Dermis blood vessel endothelial cell (primary cell): ENCODE measurements at regions not wholly inside any gene's neighbourhood (a gene's known extent, or its start where the extent isn't known, plus 50 kb on each side); places are given as distances from the start of the nearest gene placed in this dataset.
"Not testable (repeated sequence)": the region's sequence is repeated elsewhere in the genome, so short reads cannot be mapped to it uniquely, and the experiment has no call there.

Experiments used
- DNase-seq: peaks from one replicate; pipeline ENCODE4 v3.0.0; 2010

DNA sequence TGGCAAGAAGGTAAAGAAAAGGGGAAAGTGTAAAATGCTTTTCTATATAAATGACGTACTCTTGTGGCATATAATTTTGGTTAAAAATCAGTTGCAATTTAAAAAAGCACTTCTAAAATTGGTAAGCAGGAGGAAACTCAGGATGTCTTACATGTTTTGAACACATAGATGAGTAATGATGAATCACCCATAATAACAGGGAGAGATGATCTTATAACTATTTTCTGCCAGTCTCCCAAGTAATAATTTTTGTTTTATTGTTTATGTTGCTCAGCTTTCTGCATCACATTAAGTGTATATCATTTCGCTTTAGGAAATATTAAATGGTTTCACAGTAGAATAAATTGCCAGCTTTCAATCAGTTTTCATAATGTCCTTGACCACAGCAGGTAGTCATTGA lies 1430.7 kb upstream of the PCDH20 start:
- no peak for DNase-seq

DNA sequence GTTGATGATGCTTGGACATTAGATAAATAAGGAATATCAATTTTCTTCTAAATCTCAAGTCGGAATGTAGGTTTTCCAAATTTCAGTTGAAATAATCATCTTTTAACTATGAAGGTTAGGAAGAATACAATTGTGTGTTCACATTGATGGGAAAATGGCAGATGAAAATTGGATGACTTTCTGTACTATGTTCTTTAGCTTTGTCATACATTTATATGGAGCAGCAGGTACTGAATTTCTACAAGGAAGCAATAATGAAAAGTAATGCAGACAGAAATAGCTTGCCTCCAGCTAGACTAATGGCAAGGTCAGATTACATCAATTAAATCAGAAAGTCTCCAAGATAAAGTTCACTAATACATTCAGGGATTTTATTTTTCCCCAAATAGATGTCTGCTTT lies 1423.7 kb upstream of the PCDH20 start:
- DNase-seq = no peak

- DNase-seq = no peak
Measured at GRCh38 chr13:62838929-62839328, 1423.3 kb upstream of the PCDH20 start.

DNA sequence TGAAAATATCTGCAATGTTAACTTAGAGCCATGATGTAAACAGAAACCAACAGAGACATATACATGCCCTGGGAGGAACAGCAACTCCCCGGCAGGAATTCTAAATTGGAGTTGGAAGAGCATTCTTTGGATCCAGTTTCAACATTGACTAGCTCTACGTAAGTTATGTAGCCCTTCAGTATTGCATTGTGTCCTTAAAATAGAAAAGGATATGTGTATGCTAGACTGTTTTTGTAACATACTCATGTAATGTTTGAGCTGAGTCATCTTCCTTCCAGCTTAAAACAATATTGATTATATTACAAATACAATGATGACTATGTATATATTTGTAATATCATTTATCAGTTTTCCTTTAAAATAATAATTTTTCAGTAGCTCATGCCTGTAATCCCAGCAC lies 1422.2 kb upstream of the PCDH20 start:
- no peak for DNase-seq

- DNase-seq = no peak
Measured at GRCh38 chr13:62829486-62829885, 1413.8 kb upstream of the PCDH20 start.

DNA sequence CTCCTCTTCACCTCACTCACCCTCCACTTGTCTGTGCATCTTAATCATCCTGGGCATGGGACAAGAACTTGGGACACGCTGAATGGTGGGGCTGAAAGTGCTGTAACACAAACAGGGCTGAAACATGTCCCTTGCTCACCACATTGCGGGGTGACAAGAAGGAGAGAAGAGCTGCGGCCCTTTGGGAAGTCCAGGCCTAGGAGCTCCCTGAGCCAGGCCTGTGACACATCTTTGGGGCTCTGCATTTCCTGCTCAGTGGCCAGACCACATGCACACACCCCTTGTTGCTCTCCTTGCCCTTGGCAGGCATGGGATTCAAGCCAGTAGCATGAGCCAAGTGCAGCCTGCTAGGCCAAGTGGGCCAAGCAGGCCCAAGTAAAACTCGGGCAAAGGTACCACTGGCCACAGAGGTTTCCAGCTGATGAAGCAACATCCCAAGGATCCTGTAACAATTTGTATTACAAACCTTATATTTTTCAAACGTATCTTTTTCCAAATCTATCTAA lies 1384.3 kb upstream of the PCDH20 start:
- no peak for DNase-seq

DNA sequence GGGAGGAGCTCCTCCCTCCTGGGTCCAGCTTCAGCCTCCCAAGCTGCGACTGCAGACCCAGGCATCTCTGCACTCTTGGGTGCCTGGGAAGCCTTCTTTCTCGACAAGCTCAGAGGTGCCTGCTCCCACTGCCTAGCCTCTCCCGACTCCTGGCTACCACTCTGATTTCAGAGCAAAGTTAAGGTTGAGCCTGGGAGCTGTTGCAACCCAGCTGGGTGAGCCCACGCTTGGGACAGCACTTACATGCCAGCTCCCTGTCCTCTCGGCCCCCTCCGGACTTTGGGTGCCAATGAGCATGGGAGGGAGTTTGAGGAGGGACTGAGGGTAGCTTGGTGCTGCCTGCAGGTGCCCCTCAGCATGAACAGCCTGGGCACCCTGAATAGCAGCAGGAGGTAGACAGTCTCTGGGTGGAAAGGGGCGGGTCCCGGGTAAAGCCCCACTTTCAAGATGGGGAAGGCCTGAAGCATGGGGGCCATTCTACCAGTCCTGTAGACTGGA lies 1383.4 kb upstream of the PCDH20 start:
- DNase-seq = no peak

GRCh38 chr13:62793850-62794249 lies 1378.2 kb upstream of the PCDH20 start:
- DNase-seq = no peak

DNA sequence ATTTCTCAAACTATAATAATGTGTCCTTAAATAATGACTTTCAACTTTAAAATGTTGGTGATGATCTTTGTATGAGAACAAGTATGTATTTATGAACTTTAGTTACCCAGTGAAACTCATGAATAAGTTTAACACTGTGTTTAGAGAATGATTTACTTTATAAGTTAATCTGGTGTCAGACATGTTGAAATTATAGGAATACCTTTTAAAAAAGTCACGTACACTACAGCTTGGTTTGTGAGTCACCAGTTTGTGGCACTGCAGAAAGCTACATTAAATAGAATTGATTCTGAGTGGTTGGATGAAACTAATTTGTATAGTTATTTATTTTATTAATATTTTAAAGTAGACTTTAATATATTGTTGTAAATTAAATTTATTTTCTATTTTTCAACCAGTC lies 1366.2 kb upstream of the PCDH20 start:
- DNase-seq = no peak

GRCh38 chr13:62779161-62779560 lies 1363.5 kb upstream of the PCDH20 start:
- DNase-seq = no peak

DNA sequence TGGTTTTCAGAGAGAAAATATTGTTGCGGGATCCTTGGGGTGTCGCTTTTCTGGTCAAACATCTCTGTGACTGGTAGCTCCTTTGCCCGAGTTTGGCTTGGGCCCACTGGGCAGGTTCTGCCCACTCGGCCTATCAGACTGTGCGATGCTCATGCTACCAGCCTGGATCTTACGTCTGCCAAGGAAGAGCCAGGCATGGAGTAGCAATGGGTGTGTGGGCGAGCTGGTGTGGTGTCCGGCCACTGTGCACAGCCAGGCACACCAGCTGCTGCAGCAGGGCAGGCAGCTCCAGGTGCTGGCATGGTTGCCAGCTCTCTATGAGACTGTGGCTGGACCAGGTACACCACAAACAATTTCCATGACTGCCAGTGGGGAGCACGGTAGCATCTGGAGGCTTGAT lies 1351.8 kb upstream of the PCDH20 start:
- no peak for DNase-seq

GRCh38 chr13:62760724-62761123 lies 1345.1 kb upstream of the PCDH20 start:
- DNase-seq = no peak

- no peak for DNase-seq
Measured at GRCh38 chr13:62747629-62748028, 1332.0 kb upstream of the PCDH20 start.

GRCh38 chr13:62747152-62747551 lies 1331.5 kb upstream of the PCDH20 start:
- DNase-seq = no peak

GRCh38 chr13:62729746-62730145 lies 1314.1 kb upstream of the PCDH20 start:
- not testable (repeated sequence) for DNase-seq

GRCh38 chr13:62721893-62722292 lies 1306.2 kb upstream of the PCDH20 start:
- no peak for DNase-seq

DNA sequence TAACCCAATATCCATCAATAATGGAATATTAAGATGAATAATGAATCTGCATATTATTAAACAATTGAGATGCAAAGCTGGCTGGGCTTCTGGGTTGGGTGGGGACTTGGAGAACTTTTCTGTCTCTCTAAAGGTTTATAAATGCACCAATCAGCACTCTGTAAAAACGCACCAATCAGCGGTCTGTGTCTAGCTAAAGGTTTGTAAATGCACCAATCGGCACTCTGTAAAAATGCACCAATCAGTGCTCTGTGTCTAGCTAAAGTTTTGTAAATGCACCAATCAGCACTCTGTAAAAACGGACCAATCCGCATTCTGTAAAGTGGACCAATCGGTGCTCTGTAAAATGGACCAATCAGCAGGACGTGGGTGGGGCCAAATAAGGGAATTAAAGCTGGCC lies 1296.3 kb upstream of the PCDH20 start:
- not testable (repeated sequence) for DNase-seq

GRCh38 chr13:62710787-62711186 lies 1295.1 kb upstream of the PCDH20 start:
- no peak for DNase-seq

DNA sequence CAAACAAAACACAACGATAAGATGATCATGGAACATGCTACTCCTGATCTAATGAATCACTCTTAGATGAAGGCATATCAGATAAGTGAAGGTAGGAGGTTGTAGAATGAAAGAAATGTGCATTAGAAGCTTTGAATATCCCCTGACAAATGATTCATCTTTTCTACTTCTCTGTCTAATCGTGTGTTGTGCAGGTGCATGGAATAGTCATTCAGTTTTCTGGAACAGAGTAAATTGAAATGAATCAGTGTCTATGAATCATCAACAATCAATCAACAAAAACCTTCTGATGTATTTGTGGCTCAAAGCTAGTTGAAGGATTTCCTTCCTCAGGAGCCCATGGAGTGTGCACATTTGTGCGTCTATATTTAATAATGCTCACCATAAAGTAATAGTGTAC lies 1290.4 kb upstream of the PCDH20 start:
- DNase-seq = no peak

- no peak for DNase-seq
Measured at GRCh38 chr13:62704875-62705274, 1289.2 kb upstream of the PCDH20 start.

DNA sequence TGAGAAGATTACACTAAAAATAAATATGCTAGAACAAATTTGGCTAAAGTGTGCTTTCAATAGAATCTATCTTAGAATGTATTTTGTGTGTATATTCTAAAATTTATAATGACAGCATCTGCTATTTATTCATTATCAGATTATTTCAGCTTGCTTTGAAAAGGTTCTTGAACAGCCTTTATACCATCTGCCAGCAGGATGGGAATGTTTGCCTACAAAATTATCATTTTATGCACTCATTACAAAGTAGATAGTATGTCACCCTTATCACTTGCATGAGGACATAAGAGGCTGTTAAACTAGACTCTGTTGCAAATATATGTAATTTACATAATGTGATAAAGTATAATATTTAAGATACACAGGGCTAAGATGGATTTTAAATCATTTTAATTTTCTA lies 1286.9 kb upstream of the PCDH20 start:
- no peak for DNase-seq

- DNase-seq = no peak
Measured at GRCh38 chr13:62697701-62698100, 1282.1 kb upstream of the PCDH20 start.

- DNase-seq = no peak
Measured at GRCh38 chr13:62696490-62696889, 1280.8 kb upstream of the PCDH20 start.

- DNase-seq = no peak
Measured at GRCh38 chr13:62687732-62688131, 1272.1 kb upstream of the PCDH20 start.

- no peak for DNase-seq
Measured at GRCh38 chr13:62684359-62684758, 1268.7 kb upstream of the PCDH20 start.

DNA sequence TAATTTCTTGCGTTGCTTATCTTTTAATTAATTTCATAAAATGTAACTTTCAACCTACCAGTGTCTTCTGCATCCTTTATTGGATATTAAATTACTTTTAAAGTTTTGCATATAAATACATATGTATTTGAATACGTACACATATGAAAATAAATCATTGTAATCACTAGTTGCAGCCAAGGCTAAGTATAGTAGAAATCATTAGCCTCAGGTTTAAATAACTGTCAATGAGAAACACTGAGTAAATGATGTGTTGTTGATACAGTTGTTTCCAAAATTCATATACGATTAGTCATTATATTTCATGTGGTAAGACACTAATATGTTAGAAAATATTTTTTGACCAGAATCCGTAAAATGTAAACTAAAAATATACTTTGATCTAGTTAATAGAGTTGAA lies 1267.1 kb upstream of the PCDH20 start:
- no peak for DNase-seq
